Liver (tissue), 8 donors: ENCODE measurements at regions not wholly inside any gene's neighbourhood (a gene's known extent, or its start where the extent isn't known, plus 50 kb on each side); places are given as distances from the start of the nearest gene placed in this dataset.

Experiments
- DNase-seq: peaks from one replicate; pipeline ENCODE4 v3.0.0-alpha.2; 2017; ENCODE audit warnings: low spot score
- H3K27ac ChIP-seq, 2 donors: one replicate each; pipeline ENCODE4 v1.7.0; 2013; ENCODE audit warnings: inconsistent platforms in 2 of 2, low read length in 2 of 2, control low read depth in 1 of 2, low read depth in 1 of 2, mild to moderate bottlenecking in 1 of 2
- H3K27me3 ChIP-seq, 4 donors: one replicate each; pipeline versions ENCODE4 v1.6.1 to v1.7.0; 2013; ENCODE audit warnings: low read length in 3 of 4, inconsistent platforms in 1 of 4, mild to moderate bottlenecking in 1 of 4, moderate library complexity in 1 of 4; ENCODE audit not compliant: control insufficient read depth in 4 of 4, insufficient read depth in 4 of 4
- H3K36me3 ChIP-seq, 4 donors: one replicate each; pipeline versions ENCODE4 v1.6.1 to v1.7.0; 2013; ENCODE audit warnings: low read length in 3 of 4, mild to moderate bottlenecking in 3 of 4, low read depth in 1 of 4, moderate library complexity in 1 of 4; ENCODE audit not compliant: control insufficient read depth in 4 of 4, insufficient read depth in 3 of 4
- H3K4me1 ChIP-seq, 4 donors: one replicate each; pipeline versions ENCODE4 v1.6.1 to v1.7.0; 2013; ENCODE audit warnings: low read length in 3 of 4, mild to moderate bottlenecking in 3 of 4, moderate library complexity in 1 of 4; ENCODE audit not compliant: control insufficient read depth in 4 of 4, insufficient read depth in 4 of 4
- H3K4me3 ChIP-seq, 3 donors: one replicate each; pipeline versions ENCODE4 v1.6.1 to v1.7.0; 2013; ENCODE audit warnings: low read length in 3 of 3, control low read depth in 1 of 3, low read depth in 1 of 3, mild to moderate bottlenecking in 1 of 3
- H3K9ac ChIP-seq, 2 donors: one replicate each; pipeline ENCODE4 v1.7.0; 2013; ENCODE audit warnings: low read length in 2 of 2, mild to moderate bottlenecking in 2 of 2, moderate library complexity in 2 of 2, control low read depth in 1 of 2, low read depth in 1 of 2
- H3K9me3 ChIP-seq, 4 donors: one replicate each; pipeline versions ENCODE4 v1.6.1 to v1.7.0; 2013; ENCODE audit warnings: low read length in 3 of 4; ENCODE audit not compliant: control insufficient read depth in 4 of 4
- ATF3 ChIP-seq: IDR thresholded peaks from 2 replicates; pipeline ENCODE4 v1.6.1; 2016; ENCODE audit warnings: antibody characterized with exemption
- CTCF ChIP-seq: fragments of 150-350 bp; IDR thresholded peaks from 2 replicates; pipeline ENCODE4 v1.5.1; 2017; ENCODE audit warnings: improper control_type of control experiment, low read depth, low read length; ENCODE audit not compliant: missing input control
- EGR1 ChIP-seq, 2 donors: IDR thresholded peaks; 2 replicates each; pipeline ENCODE4 v1.6.1; 2016 to 2018; ENCODE audit warnings: antibody characterized with exemption in 2 of 2, low read depth in 2 of 2
- HNF4A ChIP-seq, 2 donors: conservative IDR thresholded peaks; 2 replicates each; pipeline ENCODE4 v1.6.1; 2016; ENCODE audit warnings: antibody characterized with exemption in 2 of 2, mild to moderate bottlenecking in 2 of 2
- HNF4G ChIP-seq: IDR thresholded peaks from 2 replicates; pipeline ENCODE4 v1.6.1; 2016; ENCODE audit warnings: antibody characterized with exemption
- JUND ChIP-seq, 2 donors: IDR thresholded peaks; 2 replicates each; pipeline ENCODE4 v1.6.1; 2016; ENCODE audit warnings: antibody characterized with exemption in 2 of 2
- RAD21 ChIP-seq, 2 donors: IDR thresholded peaks; 2 replicates each; pipeline ENCODE4 v1.6.1; 2016; ENCODE audit warnings: antibody characterized with exemption in 2 of 2, mild to moderate bottlenecking in 2 of 2
- RXRA ChIP-seq, 2 donors: IDR thresholded peaks; 2 replicates each; pipeline ENCODE4 v1.6.1; 2017 to 2018; ENCODE audit warnings: antibody characterized with exemption in 2 of 2, mild to moderate bottlenecking in 1 of 2
- SP1 ChIP-seq: IDR thresholded peaks from 2 replicates; pipeline ENCODE4 v1.6.1; 2018; ENCODE audit warnings: antibody characterized with exemption, mild to moderate bottlenecking
- TAF1 ChIP-seq: conservative IDR thresholded peaks from 2 replicates; pipeline ENCODE4 v1.6.1; 2016; ENCODE audit warnings: antibody characterized with exemption, mild to moderate bottlenecking
- YY1 ChIP-seq: IDR thresholded peaks from 2 replicates; pipeline ENCODE4 v1.6.1; 2016; ENCODE audit warnings: antibody characterized with exemption, mild to moderate bottlenecking
- WGBS: extraction: QIAGEN DNeasy Blood & Tissue Kit; methylation state at CpG from one replicate; pipeline ENCODE4 v1.1.7; 2013; 5-methylcytosine and 5-hydroxymethylcytosine counted together
- TF ChIP-seq, protein P1 (sequence below): IDR thresholded peaks from 2 replicates; pipeline ENCODE4 v1.6.1; 2016; ENCODE audit warnings: antibody characterized with exemption
- TF ChIP-seq, protein P2 (sequence below): IDR thresholded peaks from 2 replicates; pipeline ENCODE4 v1.6.1; 2016; ENCODE audit warnings: antibody characterized with exemption, mild to moderate bottlenecking
- donor health status: healthy.
- donor health status: healthy.
- donor health status: healthy.
- donor health status: healthy.
- donor health status: healthy.

DNA sequence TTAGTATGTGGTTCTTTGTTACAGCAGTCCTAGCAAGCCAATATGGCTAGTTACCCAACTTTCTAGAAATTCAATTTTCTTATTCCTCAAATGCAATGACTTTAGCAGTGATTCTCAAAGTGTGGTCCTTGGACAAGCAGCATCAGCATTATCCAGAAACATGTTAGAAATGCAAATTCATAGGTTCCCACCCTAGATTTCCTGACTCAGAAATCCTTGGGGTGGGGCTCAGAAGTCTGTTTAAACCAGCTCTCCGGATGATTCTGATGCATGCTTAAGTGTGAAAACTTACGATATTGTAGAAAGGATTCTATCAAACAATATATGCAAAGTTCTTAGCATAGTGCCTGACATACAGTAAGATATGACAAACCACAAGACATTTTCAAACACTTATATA is 757.1 kb downstream of the DHX35 start:
- Histone ChIP-seq H3K4me3 (no peak overlapping the region), H3K9me3 (no peaks in the 10 kb centered on the region), H3K4me1 (no peaks in the 10 kb centered on the region), H3K27ac (no peak overlapping the region), H3K36me3 (no peaks in the 10 kb centered on the region), H3K27me3 (no peaks in the 10 kb centered on the region), H3K9ac (no peak overlapping the region)
- WGBS: 93% methylated on average over 2 of the region's 2 CpGs
- TF ChIP-seq ATF3: no peak
- no peak for DNase-seq

- WGBS: 87% methylated on average over 5 of the region's 5 CpGs
- Histone ChIP-seq H3K9me3 (no peaks in the 10 kb centered on the region), H3K36me3 (no peaks in the 10 kb centered on the region), H3K27me3 (no peaks in the 10 kb centered on the region), H3K4me3 (no peak overlapping the region), H3K4me1 (no peaks in the 10 kb centered on the region), H3K9ac (no peak overlapping the region), H3K27ac (no peak overlapping the region)
- TF ChIP-seq HNF4A (conservative IDR thresholded peaks at IDR 0.05) (no peak), RXRA (IDR thresholded peaks at IDR 0.05) (no peak), CTCF (no peak)
- DNase-seq: no peak
Measured at GRCh38 chr20:39717936-39718335, 755.8 kb downstream of the DHX35 start.

- TF ChIP-seq, protein P1, sequence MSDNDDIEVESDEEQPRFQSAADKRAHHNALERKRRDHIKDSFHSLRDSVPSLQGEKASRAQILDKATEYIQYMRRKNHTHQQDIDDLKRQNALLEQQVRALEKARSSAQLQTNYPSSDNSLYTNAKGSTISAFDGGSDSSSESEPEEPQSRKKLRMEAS: no peak
- TF ChIP-seq EGR1 (IDR thresholded peaks at IDR 0.05; ENCODE audit: low read depth in 2 of 2): no peak
- TF ChIP-seq HNF4G: no peak
- no peak for TF ChIP-seq YY1
- 54% methylated on average over 1 of the region's 1 CpG for WGBS
- no peak for DNase-seq
Measured at GRCh38 chr20:39716796-39717341, 754.7 kb downstream of the DHX35 start.

DNA sequence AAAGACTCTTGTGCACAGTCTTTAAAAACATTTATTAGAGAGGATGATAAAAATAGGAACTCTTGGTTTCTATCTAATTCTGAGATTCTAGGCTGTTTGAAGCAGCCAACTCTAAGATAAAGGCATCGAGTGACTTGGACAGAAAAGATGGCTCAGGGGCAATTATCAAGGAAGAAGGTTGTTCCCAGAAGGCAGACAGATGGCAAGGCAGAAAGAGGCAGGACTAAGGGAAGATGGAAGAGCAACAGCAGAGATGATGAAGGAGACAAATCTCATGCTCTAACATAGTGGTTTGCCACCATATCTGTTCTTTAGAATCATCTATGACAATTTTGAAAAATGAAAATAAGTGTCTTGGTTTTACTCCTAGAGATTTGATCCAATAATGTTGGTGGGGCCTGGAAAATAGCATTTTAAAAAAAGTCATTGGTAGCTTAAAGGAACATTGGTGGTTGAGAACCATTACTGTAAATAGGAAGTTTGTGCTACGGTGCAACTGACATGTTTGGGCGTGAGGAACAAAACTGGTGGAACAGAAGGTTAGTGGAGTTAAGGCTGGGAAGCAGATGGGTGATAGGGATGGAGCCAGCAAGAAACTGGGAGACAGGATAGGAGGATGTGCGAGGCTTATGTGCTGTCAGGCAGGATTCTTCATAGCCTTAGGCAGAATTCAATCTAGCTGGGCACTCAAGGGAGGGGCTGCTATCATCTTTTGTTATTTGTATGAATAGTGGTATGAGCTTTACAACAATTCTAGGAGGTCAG is 751.1 kb downstream of the DHX35 start:
- Histone ChIP-seq H3K9ac (no peak overlapping the region), H3K9me3 (no peaks in the 10 kb centered on the region), H3K36me3 (no peaks in the 10 kb centered on the region), H3K4me3 (no peak overlapping the region), H3K27ac (no peak overlapping the region), H3K27me3 (no peaks in the 10 kb centered on the region), H3K4me1 (no peaks in the 10 kb centered on the region)
- no peak for DNase-seq
- TF ChIP-seq, protein P2, sequence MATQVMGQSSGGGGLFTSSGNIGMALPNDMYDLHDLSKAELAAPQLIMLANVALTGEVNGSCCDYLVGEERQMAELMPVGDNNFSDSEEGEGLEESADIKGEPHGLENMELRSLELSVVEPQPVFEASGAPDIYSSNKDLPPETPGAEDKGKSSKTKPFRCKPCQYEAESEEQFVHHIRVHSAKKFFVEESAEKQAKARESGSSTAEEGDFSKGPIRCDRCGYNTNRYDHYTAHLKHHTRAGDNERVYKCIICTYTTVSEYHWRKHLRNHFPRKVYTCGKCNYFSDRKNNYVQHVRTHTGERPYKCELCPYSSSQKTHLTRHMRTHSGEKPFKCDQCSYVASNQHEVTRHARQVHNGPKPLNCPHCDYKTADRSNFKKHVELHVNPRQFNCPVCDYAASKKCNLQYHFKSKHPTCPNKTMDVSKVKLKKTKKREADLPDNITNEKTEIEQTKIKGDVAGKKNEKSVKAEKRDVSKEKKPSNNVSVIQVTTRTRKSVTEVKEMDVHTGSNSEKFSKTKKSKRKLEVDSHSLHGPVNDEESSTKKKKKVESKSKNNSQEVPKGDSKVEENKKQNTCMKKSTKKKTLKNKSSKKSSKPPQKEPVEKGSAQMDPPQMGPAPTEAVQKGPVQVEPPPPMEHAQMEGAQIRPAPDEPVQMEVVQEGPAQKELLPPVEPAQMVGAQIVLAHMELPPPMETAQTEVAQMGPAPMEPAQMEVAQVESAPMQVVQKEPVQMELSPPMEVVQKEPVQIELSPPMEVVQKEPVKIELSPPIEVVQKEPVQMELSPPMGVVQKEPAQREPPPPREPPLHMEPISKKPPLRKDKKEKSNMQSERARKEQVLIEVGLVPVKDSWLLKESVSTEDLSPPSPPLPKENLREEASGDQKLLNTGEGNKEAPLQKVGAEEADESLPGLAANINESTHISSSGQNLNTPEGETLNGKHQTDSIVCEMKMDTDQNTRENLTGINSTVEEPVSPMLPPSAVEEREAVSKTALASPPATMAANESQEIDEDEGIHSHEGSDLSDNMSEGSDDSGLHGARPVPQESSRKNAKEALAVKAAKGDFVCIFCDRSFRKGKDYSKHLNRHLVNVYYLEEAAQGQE: no peak
- no peak for TF ChIP-seq JUND (IDR thresholded peaks at IDR 0.05)
- TF ChIP-seq EGR1 (IDR thresholded peaks at IDR 0.05; ENCODE audit: low read depth in 2 of 2): no peak
- no peak for TF ChIP-seq RAD21 (IDR thresholded peaks at IDR 0.05)
- TF ChIP-seq HNF4A (conservative IDR thresholded peaks at IDR 0.05): no peak
- no peak for TF ChIP-seq ATF3
- no peak for TF ChIP-seq SP1
- TF ChIP-seq RXRA (IDR thresholded peaks at IDR 0.05): no peak
- TF ChIP-seq, protein P1: no peak
- TF ChIP-seq TAF1: no peak
- 86% methylated on average over 4 of the region's 4 CpGs for WGBS

More at GRCh38 chr20:39716796-39717341, 754.7 kb downstream of the DHX35 start:
- Histone ChIP-seq H3K27ac (no peak overlapping the region), H3K9me3 (no peaks in the 10 kb centered on the region), H3K27me3 (no peaks in the 10 kb centered on the region), H3K9ac (no peak overlapping the region), H3K36me3 (no peaks in the 10 kb centered on the region), H3K4me3 (no peak overlapping the region), H3K4me1 (no peaks in the 10 kb centered on the region)
